GM21423 (cell line): ENCODE measurements at regions not wholly inside any gene's neighbourhood (a gene's known extent, or its start where the extent isn't known, plus 50 kb on each side); places are given as distances from the start of the nearest gene placed in this dataset.
"Not testable (repeated sequence)": the region's sequence is repeated elsewhere in the genome, so short reads cannot be mapped to it uniquely, and the experiment has no call there.

Experiments
- ATAC-seq: cut with Tn5 transposase; IDR thresholded peaks from one replicate; pipeline ENCODE4 v1.9.1; 2021; ENCODE audit warnings: mild to moderate bottlenecking, moderate library complexity; ENCODE audit not compliant: unreplicated experiment

DNA sequence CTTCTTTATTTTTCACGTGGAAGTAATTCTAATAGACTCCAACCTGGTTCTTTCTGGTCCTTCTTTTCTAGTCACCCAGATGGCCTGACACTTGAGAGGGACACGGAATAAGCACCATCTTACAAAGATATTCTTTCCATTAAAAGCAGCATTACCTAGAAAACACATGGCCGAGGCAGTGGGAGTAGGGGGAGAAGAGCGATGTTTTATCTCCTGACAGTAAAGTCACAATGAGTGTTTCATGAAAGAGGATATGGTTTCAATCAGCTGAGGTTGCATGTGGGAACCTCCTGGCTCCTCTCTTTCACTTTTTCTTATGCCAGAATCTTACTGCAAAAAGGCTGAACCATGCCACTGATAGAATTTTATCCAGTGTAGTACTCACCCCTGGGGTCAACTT is 288.8 kb upstream of the SPAG17 start:
- ATAC-seq, result no peak

DNA sequence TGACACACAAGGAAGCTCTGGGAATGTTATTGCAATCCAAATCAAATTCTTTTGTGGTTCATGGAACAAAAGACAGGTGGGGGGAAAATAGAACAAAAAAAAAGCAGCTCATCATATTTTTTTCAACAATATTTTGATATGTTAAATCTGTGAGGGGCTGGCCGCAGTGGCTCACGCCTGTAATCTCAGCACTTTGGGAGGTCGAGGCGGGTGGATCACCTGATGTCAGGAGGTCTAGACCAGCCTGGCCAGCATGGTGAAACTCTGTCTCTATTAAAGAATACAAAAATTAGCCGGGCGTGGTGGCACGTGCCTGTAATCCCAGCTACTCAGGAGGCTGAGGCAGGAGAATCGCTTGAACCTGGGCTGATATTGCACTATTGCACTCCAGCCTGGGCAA is 279.4 kb upstream of the SPAG17 start:
- not testable (repeated sequence) for ATAC-seq

DNA sequence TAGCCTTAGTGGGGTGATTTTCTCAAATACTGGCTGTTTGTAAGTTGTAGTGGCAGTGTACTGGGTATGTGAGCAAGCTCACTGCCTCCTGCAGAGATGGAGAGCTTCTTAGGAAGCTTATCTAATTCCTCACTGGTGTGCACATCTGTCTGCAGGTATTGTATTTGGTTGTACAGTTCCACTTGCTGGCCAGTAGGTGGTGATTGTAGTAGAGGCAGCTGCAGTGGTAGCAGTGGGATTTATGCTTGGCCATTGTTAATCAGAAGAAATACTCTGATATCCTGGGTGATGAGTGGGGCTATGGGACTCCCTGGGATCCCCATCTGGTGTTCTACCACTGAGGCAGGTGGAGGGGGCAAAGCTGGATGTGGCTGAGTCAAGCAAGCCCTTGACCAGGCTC is 276.1 kb upstream of the SPAG17 start:
- no peak for ATAC-seq

DNA sequence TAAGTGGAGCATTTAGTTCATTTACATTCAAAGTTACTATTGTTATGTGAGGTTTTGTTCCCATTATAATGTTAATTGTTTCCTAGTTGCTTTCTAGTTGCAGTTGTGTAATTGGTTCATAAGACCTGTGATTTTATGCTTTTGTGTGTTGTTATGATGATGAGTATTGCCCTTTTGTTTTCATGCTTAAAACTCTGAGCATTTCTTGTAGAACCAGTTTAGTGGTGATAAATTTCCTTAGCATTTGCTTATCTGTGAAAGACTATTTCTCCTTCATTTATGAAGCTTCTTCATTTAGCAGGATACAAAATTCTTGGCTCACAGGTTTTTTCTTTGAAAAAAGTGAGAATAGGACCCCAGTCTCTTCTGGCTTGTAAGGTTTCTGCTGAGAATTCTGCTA is 274.8 kb upstream of the SPAG17 start:
- no peak for ATAC-seq

DNA sequence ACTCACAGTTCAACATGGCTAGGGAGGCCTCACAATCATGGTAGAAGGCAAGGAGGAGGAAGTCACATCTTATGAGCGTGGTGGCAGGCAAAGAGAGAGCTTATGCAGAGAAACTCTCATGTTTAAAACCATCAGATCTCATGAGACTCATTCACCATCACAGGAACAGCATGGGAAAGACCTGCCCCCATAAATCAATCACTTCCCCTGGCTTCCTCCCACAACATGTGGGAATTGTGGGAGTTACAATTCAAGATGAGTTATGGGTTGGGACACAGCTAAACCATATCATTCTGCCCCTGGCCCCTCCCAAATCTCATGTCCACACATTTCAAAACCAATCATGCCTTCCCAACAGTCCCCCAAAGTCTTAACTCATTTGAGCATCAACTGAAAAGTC is 268.8 kb upstream of the SPAG17 start:
- ATAC-seq, result not testable (repeated sequence)

DNA sequence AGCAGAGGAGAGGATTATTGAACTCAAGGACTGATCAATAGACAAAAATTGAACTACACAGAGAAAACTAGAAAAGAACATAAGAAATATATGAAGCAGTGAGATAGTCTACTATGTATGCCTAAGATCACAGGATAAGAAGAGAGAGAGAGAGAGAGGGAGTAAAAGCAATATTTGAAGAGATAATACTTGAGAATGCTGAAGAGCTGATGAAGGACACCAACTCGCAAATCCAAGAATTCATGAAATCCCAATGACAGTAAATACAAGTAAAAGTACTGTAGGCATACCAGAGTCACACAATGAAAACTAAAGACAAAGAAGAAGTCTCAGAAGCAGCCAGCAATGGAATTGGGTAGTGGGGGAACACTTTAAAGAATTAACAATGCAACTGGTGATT is 260.1 kb upstream of the SPAG17 start:
- no peak for ATAC-seq

DNA sequence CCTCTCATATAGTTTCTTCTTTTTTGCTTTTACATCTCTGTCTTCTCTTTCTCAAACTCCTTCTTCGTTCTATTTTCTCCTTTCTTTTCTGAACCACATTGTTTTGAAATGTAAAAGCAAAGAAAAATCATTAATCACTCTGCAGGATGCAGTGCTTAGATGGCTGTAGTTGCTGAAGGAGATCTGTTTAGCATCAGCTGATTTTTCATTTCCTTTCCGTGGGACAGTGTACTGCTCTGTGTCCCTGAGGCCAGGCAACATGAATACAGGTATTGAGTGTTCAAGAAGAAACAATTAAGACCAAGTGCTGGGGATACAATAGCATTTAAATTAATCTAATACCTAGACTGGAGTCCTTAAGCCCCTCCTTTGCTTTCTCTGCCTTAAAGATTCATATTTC is 257.2 kb upstream of the SPAG17 start:
- no peak for ATAC-seq

DNA sequence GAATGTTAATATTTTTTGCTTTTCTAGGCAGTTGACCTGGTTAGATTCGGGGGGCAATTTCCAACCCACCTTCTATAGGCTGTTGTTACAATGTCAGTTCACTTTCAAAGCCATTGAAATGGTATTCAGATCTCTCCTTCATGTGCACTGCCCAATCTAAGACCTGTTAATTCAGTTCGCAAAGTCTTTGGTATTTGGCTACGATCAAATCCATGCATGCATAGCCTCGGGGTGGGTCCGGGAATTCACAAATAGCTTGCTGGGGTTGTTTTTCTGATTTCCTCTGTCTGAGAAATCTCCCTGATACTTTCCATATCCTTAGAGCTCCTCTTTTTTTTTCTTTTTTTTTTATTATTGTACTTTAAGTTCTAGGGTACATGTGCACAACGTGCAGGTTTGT is 252.6 kb upstream of the SPAG17 start:
- no peak for ATAC-seq

DNA sequence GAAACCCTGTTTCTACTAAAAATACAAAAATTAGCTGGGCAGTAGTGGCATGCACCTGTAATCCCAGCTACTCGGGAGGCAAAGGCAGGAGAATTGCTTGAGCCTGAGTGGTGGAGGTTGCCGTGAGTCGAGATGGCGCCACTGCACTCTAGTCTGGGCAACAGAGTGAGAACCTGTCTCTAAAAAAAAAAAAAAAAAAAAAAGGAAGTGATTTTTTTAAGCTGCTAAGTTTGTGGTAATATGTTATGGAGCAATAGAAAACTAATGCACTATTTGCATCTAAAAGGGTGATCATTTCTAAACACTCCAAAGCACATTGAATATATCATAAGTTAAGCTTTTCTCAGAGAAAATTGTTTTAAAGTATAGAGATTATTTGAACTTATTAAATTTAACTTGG is 244.8 kb upstream of the SPAG17 start:
- ATAC-seq, result no peak

DNA sequence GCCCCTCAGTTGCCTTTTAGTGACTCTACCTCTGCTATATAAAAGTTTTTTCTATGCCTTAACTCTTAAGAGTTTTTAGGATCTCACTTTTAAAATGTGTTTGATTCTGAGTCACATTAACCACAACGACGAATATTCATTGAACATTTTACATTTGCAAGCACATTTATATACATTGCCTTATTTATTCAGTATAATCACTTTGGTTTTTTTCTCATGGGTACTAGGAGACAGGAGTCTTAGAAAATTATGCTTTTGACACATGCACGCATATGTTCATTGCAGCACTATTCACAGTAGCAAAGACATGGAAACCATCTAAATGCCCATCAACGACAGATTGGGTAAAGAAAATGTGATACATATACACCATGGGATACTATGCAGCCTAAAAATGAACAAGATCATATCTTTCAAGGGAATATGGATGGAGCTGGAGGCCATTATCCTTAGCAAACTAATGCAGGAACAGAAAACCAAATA is 236.9 kb upstream of the SPAG17 start:
- ATAC-seq, result no peak

DNA sequence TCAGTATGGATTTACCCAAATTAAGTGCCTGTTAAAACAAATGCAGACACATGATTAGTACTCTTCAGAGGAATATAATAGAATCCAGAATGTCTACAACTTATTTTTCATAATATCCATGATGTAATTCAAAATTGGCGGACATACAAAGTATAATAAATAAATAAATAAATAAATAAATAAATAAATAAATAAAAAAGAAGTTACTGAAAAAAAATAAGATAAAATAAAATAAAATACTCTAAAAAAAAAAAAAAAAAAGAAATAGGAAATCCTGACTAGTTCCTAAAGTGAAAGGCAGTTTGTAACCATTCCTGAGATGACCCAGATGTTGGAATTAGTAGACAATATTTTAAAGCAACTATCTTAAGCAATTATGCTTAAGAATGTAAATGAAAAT is 219.0 kb upstream of the SPAG17 start:
- no peak for ATAC-seq

DNA sequence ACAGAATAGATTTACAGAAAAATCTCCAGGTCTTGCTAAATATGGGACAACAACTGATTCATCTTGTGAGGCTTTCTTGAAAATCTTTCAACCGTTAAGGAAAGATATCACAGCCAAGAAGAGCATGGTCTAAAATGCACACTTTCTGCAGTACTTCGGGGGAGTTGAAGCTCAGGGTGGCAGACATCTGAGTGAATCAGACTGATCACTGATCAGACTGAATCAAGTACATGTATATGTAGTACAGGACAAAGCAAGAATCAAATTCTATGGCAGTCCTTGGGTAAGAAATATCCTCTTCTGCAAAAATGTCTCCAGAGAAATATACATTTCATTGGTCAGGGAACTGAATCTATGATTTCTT is 212.4 kb upstream of the SPAG17 start:
- ATAC-seq, result no peak

DNA sequence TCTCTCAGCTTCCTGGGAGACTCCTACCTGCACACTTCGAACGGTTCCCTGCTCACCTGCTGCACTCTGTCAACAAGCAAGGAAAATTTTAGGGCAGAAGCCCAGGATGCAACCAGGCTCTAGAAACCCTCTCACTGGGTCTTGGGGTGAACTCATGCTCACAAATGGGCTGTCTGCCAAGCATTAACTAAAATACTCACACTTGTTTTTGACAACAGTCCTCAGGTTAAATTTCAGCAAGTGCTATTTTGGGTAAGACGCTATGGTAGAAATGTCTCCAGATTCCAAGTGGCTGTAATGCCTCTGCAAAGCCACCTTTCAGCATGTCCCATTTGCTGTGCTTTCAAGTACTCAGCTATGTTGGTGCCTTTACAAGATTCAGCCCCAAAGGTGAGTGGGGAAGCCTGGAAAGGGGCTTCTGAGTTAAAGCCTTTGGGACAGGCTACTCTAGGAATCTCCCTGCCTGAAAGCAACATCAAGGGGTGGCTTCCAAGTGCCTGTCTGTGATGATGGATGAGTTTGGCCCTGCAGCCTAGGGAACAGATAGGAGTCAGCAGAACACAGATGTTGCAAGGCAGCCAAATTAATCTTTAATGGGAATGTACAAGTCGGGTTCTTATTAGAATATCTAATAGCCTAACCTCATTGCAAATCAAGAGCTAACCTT is 211.9 kb upstream of the SPAG17 start:
- no peak for ATAC-seq

DNA sequence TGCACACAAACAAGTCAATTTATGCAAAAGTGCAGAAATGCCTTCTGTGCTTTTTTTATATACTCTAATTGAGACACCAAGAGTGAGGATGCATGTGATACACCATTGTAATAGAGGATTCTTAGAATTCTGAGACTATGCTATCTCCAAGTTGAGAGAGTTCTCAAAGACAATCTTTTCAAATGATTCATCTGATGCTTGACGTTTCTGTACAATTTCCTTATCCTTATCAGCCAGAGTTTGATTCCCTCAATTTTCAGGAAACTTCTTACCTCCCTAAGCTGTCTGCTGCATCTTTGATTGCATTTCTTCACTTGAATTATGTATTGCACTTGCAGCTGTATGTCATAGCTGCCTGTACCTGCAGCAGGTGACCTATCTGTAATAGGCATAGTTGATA is 211.3 kb upstream of the SPAG17 start:
- no peak for ATAC-seq

DNA sequence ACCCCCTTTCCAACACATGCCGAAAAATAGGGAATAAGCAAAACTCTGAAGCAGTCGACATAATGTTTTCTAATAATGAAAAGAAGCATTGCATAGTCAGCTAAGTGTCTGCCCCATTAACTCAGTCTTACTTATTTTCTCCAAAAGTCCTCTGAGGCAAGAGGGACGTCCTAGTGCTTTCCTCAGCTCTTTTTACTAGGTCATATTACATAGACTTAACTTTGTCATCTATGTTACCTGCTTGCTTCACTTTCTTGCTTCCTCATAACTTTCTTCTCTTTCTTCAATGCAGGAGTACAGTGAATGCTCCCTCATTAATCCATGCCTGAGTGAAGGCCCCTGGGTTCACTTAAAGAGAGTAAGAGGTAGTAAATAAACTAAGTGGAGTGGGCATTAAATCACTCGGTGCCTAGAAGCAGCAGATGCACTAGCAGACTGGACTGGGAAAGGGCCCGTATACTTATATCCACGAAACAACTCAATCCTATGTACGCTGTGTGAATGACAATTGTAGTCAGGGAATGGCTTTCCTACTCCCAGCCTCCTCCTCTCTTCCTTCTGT is 210.5 kb upstream of the SPAG17 start:
- ATAC-seq, result no peak

DNA sequence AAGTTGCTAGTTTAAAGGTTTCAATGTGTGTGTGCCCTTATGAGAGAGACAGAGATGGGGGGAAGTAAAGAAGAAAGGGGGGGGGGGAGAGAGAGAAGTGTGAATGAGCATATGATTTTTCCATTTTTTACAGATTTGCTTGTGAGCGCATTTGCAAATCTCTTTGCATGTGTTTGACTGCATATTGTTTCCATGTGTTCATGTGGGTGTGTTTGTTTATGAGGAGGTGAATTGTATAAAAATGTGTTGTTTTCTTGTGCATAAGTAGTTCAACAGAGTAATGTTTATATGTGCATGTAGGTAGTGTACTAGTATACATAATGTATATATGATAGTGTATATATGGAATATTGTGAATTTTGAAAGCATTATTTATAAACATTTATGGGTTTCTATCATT is 205.9 kb upstream of the SPAG17 start:
- no peak for ATAC-seq

DNA sequence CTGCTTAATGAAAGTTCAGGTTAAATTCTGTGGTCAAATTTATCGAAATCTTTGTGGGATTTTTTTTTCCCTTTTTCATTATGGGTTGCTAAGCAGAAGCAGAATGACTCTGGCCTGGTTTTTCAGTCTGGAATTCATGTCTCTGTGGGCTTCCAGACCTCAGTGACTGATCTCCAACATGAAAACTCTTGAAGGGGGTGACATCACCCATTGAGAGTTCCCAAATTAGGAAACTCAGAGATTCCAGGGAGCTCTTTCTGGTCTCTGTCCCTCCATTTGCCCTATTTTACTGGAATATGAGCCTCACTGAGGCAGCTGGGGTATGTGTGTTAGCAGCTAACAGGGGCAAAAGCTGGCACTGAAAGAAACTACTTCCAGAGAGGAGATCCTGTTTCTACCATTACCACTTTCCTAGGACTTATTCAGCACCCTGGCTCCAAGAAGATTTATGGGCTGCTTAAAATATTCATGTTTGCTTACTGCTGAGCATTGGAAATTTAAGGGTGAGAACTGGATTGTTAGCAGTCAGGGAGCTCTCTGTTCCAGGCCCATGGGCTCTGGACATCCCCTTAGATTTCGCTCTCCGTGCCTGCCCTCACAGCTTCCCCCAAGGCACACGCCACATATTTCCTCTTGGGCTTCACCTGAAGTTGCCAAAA is 203.4 kb upstream of the SPAG17 start:
- no peak for ATAC-seq

DNA sequence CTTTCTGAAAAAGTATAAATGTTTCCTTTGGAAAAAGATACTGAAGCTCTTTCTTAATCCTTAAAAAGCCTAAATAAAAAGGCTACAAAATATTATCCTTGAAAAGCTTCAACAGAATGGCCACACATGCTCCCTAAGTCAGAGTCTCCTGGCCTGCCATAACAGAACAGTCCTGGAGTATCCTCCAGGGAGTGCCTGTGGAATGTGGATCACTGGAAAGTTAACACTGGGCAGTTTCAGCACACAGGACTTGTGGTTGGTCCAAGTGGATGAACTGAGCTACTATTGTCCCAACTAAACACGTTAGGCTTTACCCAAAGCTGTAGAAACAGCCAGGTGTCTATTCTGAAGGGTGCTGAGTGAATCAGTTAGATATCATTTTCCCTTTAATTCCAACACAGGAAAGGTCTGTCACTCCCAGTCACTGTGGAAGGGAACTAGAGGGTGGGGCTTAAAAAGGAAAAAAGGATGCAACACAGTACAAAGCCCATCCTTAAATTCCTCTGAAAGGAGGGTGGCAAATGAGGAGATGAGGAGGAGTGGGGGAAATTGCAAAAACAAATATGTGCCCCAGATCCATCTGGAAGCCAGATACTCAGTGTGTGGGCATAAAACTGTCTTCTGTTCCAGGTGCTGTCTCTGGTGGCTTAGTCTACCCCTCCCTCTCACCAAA is 196.3 kb upstream of the SPAG17 start:
- no peak for ATAC-seq

DNA sequence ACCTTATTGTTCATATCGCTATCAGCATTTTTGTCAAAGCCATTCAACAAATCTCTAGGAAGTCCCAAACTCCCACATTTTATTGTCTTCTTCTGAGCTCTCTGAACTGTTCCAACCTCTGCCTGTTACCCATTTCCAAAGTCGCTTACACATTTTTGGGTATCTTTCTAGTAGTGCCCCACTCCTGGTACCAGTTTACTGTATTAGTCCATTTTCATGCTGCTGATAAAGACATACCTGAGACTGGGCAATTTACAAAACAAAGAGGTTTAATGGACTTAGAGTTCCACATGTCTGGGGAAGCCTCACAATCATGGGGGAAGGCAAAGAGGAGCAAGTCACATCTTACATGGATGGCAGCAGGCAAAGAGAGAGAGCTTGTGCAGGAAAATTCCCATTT is 192.2 kb upstream of the SPAG17 start:
- not testable (repeated sequence) for ATAC-seq

DNA sequence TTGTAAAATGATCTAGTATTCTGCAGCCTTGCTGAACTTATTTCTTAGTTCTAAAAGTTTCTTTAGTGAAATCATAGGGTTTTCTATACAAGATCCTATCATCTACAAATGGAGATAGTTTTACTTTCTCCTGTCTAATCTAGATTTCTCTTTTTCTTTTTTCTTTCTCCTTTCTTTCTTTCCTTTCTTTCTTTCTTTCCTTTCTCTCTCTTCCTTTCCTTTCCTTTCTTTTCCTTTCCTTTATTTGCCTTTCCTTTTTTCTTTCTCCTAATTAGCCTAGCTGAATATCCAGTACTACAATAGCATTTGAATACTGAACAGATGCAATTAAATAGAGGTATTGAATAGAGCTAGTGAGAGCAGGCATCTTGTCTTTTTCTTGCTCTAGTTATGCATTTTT is 186.6 kb upstream of the SPAG17 start:
- no peak for ATAC-seq

DNA sequence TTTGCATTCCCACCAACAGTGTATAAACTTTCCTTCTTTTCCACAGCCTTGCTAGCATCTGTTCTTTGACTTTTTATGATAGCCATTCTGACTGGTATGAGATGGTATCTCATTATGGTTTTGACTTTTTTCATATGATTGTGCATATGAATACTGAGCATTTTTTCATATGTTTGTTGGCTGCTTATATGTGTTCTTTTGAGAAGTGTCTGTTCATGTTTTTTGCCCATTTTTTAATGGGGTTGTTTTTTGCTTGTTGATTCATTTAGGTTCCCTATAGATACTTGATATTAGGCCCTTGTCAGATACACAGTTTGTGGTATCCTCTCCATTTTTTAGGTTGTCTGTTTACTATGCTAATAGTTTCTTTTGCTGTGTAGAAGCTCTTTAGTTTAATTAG is 185.8 kb upstream of the SPAG17 start:
- no peak for ATAC-seq

DNA sequence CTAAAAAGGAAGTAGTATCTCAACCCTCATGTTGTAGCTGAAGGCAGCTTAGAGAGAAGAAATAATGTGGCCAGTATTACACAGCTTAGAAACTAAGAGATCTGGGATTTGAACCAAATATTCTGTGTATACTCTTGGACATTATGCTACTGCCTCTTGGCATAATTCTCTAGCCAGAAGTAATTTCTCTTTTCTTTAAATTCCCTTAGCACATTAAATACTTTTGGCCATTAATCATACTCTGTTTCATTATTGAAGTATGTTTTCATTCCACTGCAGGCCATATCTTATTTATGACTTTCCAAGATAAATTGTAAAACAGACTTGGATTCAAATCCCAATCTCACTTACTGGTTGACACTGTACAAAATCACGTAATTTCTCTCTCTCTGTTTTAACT is 181.3 kb upstream of the SPAG17 start:
- no peak for ATAC-seq
